ENCODE measurements at regions not wholly inside any gene's neighbourhood (a gene's known extent, or its start where the extent isn't known, plus 50 kb on each side); places are given as distances from the start of the nearest gene placed in this dataset.
"Not testable (repeated sequence)": the region's sequence is repeated elsewhere in the genome, so short reads cannot be mapped to it uniquely, and the experiment has no call there.

GRCh38 chrY:13894028-13894427 lies 92.2 kb downstream of the VCY start:
- not testable (repeated sequence) for TF ChIP-seq JUN (IDR thresholded peaks at IDR 0.05); CTCF (IDR thresholded peaks at IDR 0.05); REST (IDR thresholded peaks at IDR 0.05); CHD2 (IDR thresholded peaks at IDR 0.05; ENCODE audit: low read length, partially characterized antibody); POLR2A (IDR thresholded peaks at IDR 0.05; ENCODE audit: low read length); RAD21 (conservative IDR thresholded peaks at IDR 0.05 in 1 of 2, IDR thresholded peaks at IDR 0.05 in 1 of 2); ZSCAN20 (CRISPR knock-in tag; IDR thresholded peaks at IDR 0.05); PBX3 (IDR thresholded peaks at IDR 0.05); FOXS1 (CRISPR knock-in tag; IDR thresholded peaks at IDR 0.05)
